ENCODE measurements at regions not wholly inside any gene's neighbourhood (a gene's known extent, or its start where the extent isn't known, plus 50 kb on each side); places are given as distances from the start of the nearest gene placed in this dataset.

- ChIA-PET CTCF (no interaction called here), POLR2A (ENCODE audit: unreplicated experiment) (no interaction called here)
- H3K27ac ChIP-seq (ENCODE audit: low read length): no peak overlapping the region
- no peaks in the 10 kb centered on the region for H3K9me2 ChIP-seq (replicated peaks; ENCODE audit: low read length)
- peaks cover 14% of the 10 kb centered on the region; the same call in 1 of the 2 replicates for H3K27me3 ChIP-seq (ENCODE audit: low read length)
- no peaks in the 10 kb centered on the region for H3K9me3 ChIP-seq (ENCODE audit: low read length)
- intact Hi-C loops (cut with micrococcal nuclease): no loop called here
- no peak for DNase-seq
- peaks cover 9% of the 10 kb centered on the region; the same call in 1 of the 2 replicates for H3K4me1 ChIP-seq (ENCODE audit: insufficient read depth, low read length)
- no peak for TF ChIP-seq CTCF (conservative IDR thresholded peaks at IDR 0.05; ENCODE audit: low read depth, low read length)
- TF ChIP-seq EZH2 (IDR thresholded peaks at IDR 0.05; ENCODE audit: low read length, unreplicated experiment): no peak
- no peak for TF ChIP-seq EZH2phosphoT487 (IDR thresholded peaks at IDR 0.05; ENCODE audit: borderline replicate concordance, low read length)
- no peaks in the 10 kb centered on the region for H3K36me3 ChIP-seq (ENCODE audit: low read depth, low read length)
- no peaks in the 10 kb centered on the region for H3K79me2 ChIP-seq (ENCODE audit: low read length)
- H4K20me1 ChIP-seq (ENCODE audit: low read length): no peaks in the 10 kb centered on the region
- H3K4me3 ChIP-seq (ENCODE audit: low read length): no peak overlapping the region
- H3F3A ChIP-seq (ENCODE audit: low read length, unreplicated experiment): no peaks in the 10 kb centered on the region
- BruUV-seq (replicated peaks): no TSS peak
- H3K9ac ChIP-seq (ENCODE audit: low read length): no peak overlapping the region
- ATAC-seq: no peak
- H3K4me2 ChIP-seq (ENCODE audit: low read length): no peak overlapping the region
- H2AFZ ChIP-seq (ENCODE audit: low read length): no peak overlapping the region
Measured at GRCh38 chr2:105631922-105632321, 112.8 kb upstream of the NCK2 start.

GRCh38 chr2:105631011-105631410 lies 113.7 kb upstream of the NCK2 start:
- no peaks in the 10 kb centered on the region for H3K9me2 ChIP-seq (replicated peaks; ENCODE audit: low read length)
- H3K4me3 ChIP-seq (ENCODE audit: low read length): no peak overlapping the region
- H3K4me2 ChIP-seq (ENCODE audit: low read length): no peak overlapping the region
- no peaks in the 10 kb centered on the region for H3F3A ChIP-seq (ENCODE audit: low read length, unreplicated experiment)
- no peaks in the 10 kb centered on the region for H4K20me1 ChIP-seq (ENCODE audit: low read length)
- H3K27ac ChIP-seq (ENCODE audit: low read length): no peak overlapping the region
- H3K36me3 ChIP-seq (ENCODE audit: low read depth, low read length): no peaks in the 10 kb centered on the region
- no peak overlapping the region for H2AFZ ChIP-seq (ENCODE audit: low read length)
- no peaks in the 10 kb centered on the region for H3K9me3 ChIP-seq (ENCODE audit: low read length)
- no TSS peak for BruUV-seq (replicated peaks)
- TF ChIP-seq CTCF (conservative IDR thresholded peaks at IDR 0.05; ENCODE audit: low read depth, low read length) (no peak), EZH2phosphoT487 (IDR thresholded peaks at IDR 0.05; ENCODE audit: borderline replicate concordance, low read length) (no peak), EZH2 (IDR thresholded peaks at IDR 0.05; ENCODE audit: low read length, unreplicated experiment) (no peak)
- CTCF ChIA-PET: no interaction called here
- DNase-seq (no peak), ATAC-seq (no peak)
- H3K79me2 ChIP-seq (ENCODE audit: low read length): no peaks in the 10 kb centered on the region
- H3K27me3 ChIP-seq (ENCODE audit: low read length): peaks cover 14% of the 10 kb centered on the region; the same call in 1 of the 2 replicates
- H3K9ac ChIP-seq (ENCODE audit: low read length): no peak overlapping the region
- intact Hi-C loops (cut with micrococcal nuclease): no loop called here
- POLR2A ChIA-PET (ENCODE audit: unreplicated experiment): no interaction called here
- peaks cover 9% of the 10 kb centered on the region; the same call in 1 of the 2 replicates for H3K4me1 ChIP-seq (ENCODE audit: insufficient read depth, low read length)

- H4K20me1 ChIP-seq (ENCODE audit: low read length): no peaks in the 10 kb centered on the region
- H3K4me1 ChIP-seq (ENCODE audit: insufficient read depth, low read length): peaks cover 9% of the 10 kb centered on the region; the same call in 1 of the 2 replicates
- intact Hi-C loops (cut with micrococcal nuclease): loop anchor here (5.0 kb wide), 1 partner anchor 113 kb away; the partner anchor contains the start of gene NCK2
- H3K79me2 ChIP-seq (ENCODE audit: low read length): no peaks in the 10 kb centered on the region
- no peak overlapping the region for H3K4me2 ChIP-seq (ENCODE audit: low read length)
- H3K9ac ChIP-seq (ENCODE audit: low read length): no peak overlapping the region
- H3K9me3 ChIP-seq (ENCODE audit: low read length): no peaks in the 10 kb centered on the region
- no peak overlapping the region for H3K4me3 ChIP-seq (ENCODE audit: low read length)
- DNase-seq (no peak), ATAC-seq (no peak)
- no peak overlapping the region for H2AFZ ChIP-seq (ENCODE audit: low read length)
- H3F3A ChIP-seq (ENCODE audit: low read length, unreplicated experiment): no peaks in the 10 kb centered on the region
- ChIA-PET POLR2A (ENCODE audit: unreplicated experiment) (interaction anchor here (0.6 kb wide), 1 partner anchor 69 kb away, joined by 4 read pairs; no protein-coding TSS in a partner anchor), CTCF (no interaction called here)
- no peaks in the 10 kb centered on the region for H3K9me2 ChIP-seq (replicated peaks; ENCODE audit: low read length)
- peaks cover 14% of the 10 kb centered on the region; the same call in 1 of the 2 replicates for H3K27me3 ChIP-seq (ENCODE audit: low read length)
- no peaks in the 10 kb centered on the region for H3K36me3 ChIP-seq (ENCODE audit: low read depth, low read length)
- no peak for TF ChIP-seq EZH2phosphoT487 (IDR thresholded peaks at IDR 0.05; ENCODE audit: borderline replicate concordance, low read length)
- no peak for TF ChIP-seq CTCF (conservative IDR thresholded peaks at IDR 0.05; ENCODE audit: low read depth, low read length)
- TF ChIP-seq EZH2 (IDR thresholded peaks at IDR 0.05; ENCODE audit: low read length, unreplicated experiment): no peak
- BruUV-seq (replicated peaks): no TSS peak
- H3K27ac ChIP-seq (ENCODE audit: low read length): no peak overlapping the region
Measured at GRCh38 chr2:105629634-105630033, 115.1 kb upstream of the NCK2 start.

Data from PC-3 (cell line).